GM10248 (cell line): ENCODE measurements at regions not wholly inside any gene's neighbourhood (a gene's known extent, or its start where the extent isn't known, plus 50 kb on each side); places are given as distances from the start of the nearest gene placed in this dataset.

Source experiments
- CTCF ChIA-PET: fragments of 300-600 bp; sonication (Branson Sonifier 250); formaldehyde crosslinking; extraction: SDS; loops from one replicate; lab custom pipeline; 2021; ENCODE audit warnings: antibody characterized with exemption; lab: Yijun Ruan, JAX
- POLR2A ChIA-PET: fragments of 350-650 bp; sonication (Branson Sonifier 250); formaldehyde crosslinking; extraction: SDS; loops from one replicate; lab custom pipeline; 2020; ENCODE audit warnings: antibody characterized with exemption; lab: Yijun Ruan, JAX
- DNase-seq: peaks from one replicate; pipeline ENCODE4 v3.0.0; 2012; ENCODE audit errors: extremely low spot score
- TF ChIP-seq, protein P1 (sequence below): IDR thresholded peaks from 2 replicates; pipeline ENCODE4 v1.5.1; 2012; ENCODE audit warnings: mild to moderate bottlenecking, low read depth; ENCODE audit errors: extremely low read depth, missing control alignments, control extremely low read depth

DNA sequence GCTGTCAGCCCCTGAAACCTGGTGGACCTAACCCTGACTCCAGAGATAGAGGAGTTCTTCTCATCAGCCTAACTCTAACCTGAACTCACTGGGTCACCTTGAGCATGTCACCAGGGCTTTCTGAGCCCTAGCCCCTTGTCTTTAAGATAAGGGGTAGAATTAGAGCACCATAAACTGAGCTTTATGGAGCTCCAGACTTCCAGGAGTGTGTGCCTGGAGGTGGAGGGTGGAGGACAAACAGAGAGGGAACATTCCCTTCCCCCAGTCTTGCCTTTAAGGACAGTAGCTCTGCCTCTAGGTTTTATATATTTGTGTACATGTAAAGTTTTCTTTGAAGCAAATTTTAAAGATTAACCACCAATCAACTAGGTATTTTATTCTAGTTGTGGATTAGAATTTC, 83.9 kb upstream of the PACRGL start:
- TF ChIP-seq, protein P1, sequence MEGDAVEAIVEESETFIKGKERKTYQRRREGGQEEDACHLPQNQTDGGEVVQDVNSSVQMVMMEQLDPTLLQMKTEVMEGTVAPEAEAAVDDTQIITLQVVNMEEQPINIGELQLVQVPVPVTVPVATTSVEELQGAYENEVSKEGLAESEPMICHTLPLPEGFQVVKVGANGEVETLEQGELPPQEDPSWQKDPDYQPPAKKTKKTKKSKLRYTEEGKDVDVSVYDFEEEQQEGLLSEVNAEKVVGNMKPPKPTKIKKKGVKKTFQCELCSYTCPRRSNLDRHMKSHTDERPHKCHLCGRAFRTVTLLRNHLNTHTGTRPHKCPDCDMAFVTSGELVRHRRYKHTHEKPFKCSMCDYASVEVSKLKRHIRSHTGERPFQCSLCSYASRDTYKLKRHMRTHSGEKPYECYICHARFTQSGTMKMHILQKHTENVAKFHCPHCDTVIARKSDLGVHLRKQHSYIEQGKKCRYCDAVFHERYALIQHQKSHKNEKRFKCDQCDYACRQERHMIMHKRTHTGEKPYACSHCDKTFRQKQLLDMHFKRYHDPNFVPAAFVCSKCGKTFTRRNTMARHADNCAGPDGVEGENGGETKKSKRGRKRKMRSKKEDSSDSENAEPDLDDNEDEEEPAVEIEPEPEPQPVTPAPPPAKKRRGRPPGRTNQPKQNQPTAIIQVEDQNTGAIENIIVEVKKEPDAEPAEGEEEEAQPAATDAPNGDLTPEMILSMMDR = no peak
- ChIA-PET POLR2A (no interaction called here), CTCF (interaction anchor here (1.0 kb wide), 1 partner anchor 20 kb away, joined by 3 read pairs; no protein-coding TSS in a partner anchor)
- no peak for DNase-seq

- TF ChIP-seq, protein P1 = no peak
- ChIA-PET POLR2A (no interaction called here), CTCF (no interaction called here)
- no peak for DNase-seq
Measured at GRCh38 chr4:20616848-20617247, 83.4 kb upstream of the PACRGL start.

GRCh38 chr4:20617678-20618396, 82.4 kb upstream of the PACRGL start:
- POLR2A ChIA-PET = no interaction called here
- TF ChIP-seq, protein P1 = no peak
- no peak for DNase-seq
- CTCF ChIA-PET = no interaction called here

DNA sequence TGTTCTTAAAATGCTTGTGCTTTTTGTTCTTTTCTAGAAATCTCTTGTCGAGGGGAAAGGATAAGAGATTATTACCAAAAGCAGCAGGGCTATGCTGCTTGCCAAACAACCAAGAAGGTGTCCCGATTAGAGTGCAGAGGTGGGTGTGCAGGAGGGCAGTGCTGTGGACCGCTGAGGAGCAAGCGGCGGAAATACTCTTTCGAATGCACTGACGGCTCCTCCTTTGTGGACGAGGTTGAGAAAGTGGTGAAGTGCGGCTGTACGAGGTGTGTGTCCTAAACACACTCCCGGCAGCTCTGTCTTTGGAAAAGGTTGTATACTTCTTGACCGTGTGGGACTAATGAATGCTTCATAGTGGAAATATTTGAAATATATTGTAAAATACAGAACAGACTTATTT, 81.5 kb upstream of the PACRGL start:
- ChIA-PET CTCF (no interaction called here), POLR2A (no interaction called here)
- no peak for DNase-seq
- TF ChIP-seq, protein P1 = no peak

DNA sequence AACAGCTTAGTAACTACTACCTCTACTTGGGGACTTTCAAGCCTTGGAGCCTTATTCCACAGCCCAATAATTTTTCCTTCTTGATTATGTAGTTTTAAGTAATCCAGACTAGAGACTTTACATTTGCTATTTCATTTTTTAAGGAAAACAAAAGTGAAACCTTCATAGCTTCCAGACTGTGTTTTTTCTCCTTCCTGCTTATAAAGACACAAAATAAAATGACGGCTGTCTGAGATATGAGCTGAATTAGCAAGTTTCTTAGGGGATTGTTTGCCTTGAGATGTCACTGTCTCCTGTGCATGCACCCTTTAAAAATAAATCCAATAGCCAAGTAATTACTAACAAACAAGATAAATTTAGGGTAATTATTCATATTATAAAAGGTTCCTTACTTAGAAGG, 78.8 kb upstream of the PACRGL start:
- POLR2A ChIA-PET = no interaction called here
- TF ChIP-seq, protein P1 = no peak
- DNase-seq = no peak
- CTCF ChIA-PET = interaction anchor here (1.1 kb wide), 1 partner anchor 29 kb away, joined by 3 read pairs; no protein-coding TSS in a partner anchor

GRCh38 chr4:20622701-20623100, 77.6 kb upstream of the PACRGL start:
- POLR2A ChIA-PET = no interaction called here
- no peak for DNase-seq
- CTCF ChIA-PET = interaction anchor here (0.9 kb wide), 1 partner anchor 1349 kb away, joined by 3 read pairs; no protein-coding TSS in a partner anchor
- TF ChIP-seq, protein P1 = no peak

DNA sequence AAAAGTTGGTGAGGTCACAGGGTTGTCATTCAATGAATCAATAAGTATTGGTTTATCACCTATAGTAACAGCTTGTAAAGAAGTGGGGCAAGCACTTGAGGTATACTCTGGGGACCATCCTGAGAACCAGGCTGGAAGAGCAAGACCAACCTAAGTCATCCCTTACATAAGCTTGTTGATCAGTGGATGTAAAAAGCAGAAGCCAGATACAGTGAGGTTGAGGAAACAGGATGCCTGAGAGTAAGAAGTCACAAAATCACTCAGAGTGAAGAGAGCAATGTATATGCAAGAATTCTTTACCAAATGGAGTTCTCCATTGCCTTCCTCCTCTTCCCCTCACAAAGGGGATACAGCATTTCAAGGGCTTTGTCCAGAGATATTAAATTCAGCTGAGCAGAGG, 76.3 kb upstream of the PACRGL start:
- ChIA-PET CTCF (no interaction called here), POLR2A (no interaction called here)
- no peak for DNase-seq
- TF ChIP-seq, protein P1 = no peak
